ENCODE measurements at regions not wholly inside any gene's neighbourhood (a gene's known extent, or its start where the extent isn't known, plus 50 kb on each side); places are given as distances from the start of the nearest gene placed in this dataset.

DNA sequence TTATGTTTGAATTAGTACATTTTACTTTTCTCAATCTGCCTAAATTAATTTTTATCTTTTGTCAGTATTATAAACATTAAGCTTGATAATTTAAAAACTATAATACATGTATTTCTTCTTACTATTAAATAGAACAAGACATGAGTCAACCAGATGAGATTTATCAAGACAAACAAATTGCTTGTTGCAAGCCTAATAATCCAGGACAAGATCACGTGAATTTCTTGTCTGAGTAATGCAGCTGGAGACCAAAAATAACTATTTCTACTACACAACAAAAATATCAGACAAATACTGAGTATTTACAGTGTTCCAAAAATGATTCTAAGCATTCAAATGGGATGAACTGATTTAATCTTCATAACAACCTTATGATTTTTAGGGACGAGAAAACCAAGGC lies 339.1 kb upstream of the PRR16 start:
- TF ChIP-seq POLR2A (IDR thresholded peaks at IDR 0.05): no peak
- TF ChIP-seq, protein P1, sequence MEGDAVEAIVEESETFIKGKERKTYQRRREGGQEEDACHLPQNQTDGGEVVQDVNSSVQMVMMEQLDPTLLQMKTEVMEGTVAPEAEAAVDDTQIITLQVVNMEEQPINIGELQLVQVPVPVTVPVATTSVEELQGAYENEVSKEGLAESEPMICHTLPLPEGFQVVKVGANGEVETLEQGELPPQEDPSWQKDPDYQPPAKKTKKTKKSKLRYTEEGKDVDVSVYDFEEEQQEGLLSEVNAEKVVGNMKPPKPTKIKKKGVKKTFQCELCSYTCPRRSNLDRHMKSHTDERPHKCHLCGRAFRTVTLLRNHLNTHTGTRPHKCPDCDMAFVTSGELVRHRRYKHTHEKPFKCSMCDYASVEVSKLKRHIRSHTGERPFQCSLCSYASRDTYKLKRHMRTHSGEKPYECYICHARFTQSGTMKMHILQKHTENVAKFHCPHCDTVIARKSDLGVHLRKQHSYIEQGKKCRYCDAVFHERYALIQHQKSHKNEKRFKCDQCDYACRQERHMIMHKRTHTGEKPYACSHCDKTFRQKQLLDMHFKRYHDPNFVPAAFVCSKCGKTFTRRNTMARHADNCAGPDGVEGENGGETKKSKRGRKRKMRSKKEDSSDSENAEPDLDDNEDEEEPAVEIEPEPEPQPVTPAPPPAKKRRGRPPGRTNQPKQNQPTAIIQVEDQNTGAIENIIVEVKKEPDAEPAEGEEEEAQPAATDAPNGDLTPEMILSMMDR (IDR thresholded peaks at IDR 0.05): no peak

Data from uterus (tissue), 2 donors.